ENCODE measurements at regions not wholly inside any gene's neighbourhood (a gene's known extent, or its start where the extent isn't known, plus 50 kb on each side); places are given as distances from the start of the nearest gene placed in this dataset.

GRCh38 chr9:71504636-71505035 lies 263.7 kb downstream of the CEMIP2 start:
- Histone ChIP-seq H3K9ac (ENCODE audit: low read length) (no peak overlapping the region), H4K5ac (ENCODE audit: low read length) (no peak overlapping the region), H3K79me2 (ENCODE audit: control insufficient read depth, insufficient read depth, low read length) (no peaks in the 10 kb centered on the region), H2BK120ac (ENCODE audit: low read depth, low read length) (no peak overlapping the region), H3K4me2 (ENCODE audit: low read length) (no peak overlapping the region), H3K4me3 (ENCODE audit: low read length) (no peak overlapping the region), H3K27ac (ENCODE audit: low read depth, low read length) (no peak overlapping the region), H3K23ac (ENCODE audit: low read length) (no peak overlapping the region), H3K79me1 (ENCODE audit: low read length) (no peaks in the 10 kb centered on the region), H2BK5ac (ENCODE audit: low read length) (no peak overlapping the region), H3K18ac (ENCODE audit: low read length) (no peak overlapping the region), H3K36me3 (ENCODE audit: control insufficient read depth, insufficient read depth, low read length) (no peaks in the 10 kb centered on the region), H4K8ac (ENCODE audit: low read depth, low read length) (no peak overlapping the region), H3K4me1 (ENCODE audit: control insufficient read depth, low read depth, low read length) (no peaks in the 10 kb centered on the region), H2AK5ac (ENCODE audit: low read length) (no peak overlapping the region), H3K4ac (ENCODE audit: low read depth, low read length) (no peak overlapping the region), H2BK15ac (replicated peaks; ENCODE audit: low read depth) (no peak overlapping the region), H3K27me3 (ENCODE audit: insufficient read depth, low read length, poor library complexity) (no peaks in the 10 kb centered on the region), H3K56ac (ENCODE audit: low read length) (no peak overlapping the region)
- WGBS (ENCODE audit: extremely low coverage, insufficient coverage, low lambda C conversion rate) = no CpG with 5 or more reads among the region's 3 CpGs
- DNase-seq = no peak

DNA sequence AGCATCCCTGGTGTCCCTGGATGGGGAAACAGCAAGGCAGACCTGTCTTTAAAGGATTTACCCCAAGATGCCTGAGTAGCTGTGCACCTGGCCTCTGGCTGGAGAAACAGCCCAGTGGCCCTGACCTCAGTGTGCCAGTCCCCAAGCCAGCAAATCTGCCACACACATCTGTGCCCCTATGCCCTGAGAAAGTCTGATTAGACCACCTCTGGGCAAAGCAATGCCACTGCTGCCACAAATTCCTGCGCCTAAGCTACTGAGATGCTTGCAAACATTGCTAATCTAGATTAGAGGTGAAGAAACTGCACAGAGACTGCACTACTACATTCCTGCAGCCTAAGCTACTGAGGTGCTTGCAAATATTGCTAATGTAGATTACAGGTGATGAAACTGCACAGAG lies 269.6 kb downstream of the CEMIP2 start:
- no CpG with 5 or more reads among the region's 1 CpG for WGBS (ENCODE audit: extremely low coverage, insufficient coverage, low lambda C conversion rate)
- no peak overlapping the region for H4K8ac ChIP-seq (ENCODE audit: low read depth, low read length)
- no peak overlapping the region for H2AK5ac ChIP-seq (ENCODE audit: low read length)
- H3K27me3 ChIP-seq (ENCODE audit: insufficient read depth, low read length, poor library complexity) = no peaks in the 10 kb centered on the region
- no peak overlapping the region for H3K9ac ChIP-seq (ENCODE audit: low read length)
- no peak overlapping the region for H2BK120ac ChIP-seq (ENCODE audit: low read depth, low read length)
- H3K79me2 ChIP-seq (ENCODE audit: control insufficient read depth, insufficient read depth, low read length) = no peaks in the 10 kb centered on the region
- H3K18ac ChIP-seq (ENCODE audit: low read length) = no peak overlapping the region
- no peak overlapping the region for H3K4me2 ChIP-seq (ENCODE audit: low read length)
- no peak overlapping the region for H3K27ac ChIP-seq (ENCODE audit: low read depth, low read length)
- H3K56ac ChIP-seq (ENCODE audit: low read length) = no peak overlapping the region
- H4K5ac ChIP-seq (ENCODE audit: low read length) = no peak overlapping the region
- H2BK15ac ChIP-seq (replicated peaks; ENCODE audit: low read depth) = no peak overlapping the region
- DNase-seq = no peak
- no peak overlapping the region for H3K23ac ChIP-seq (ENCODE audit: low read length)
- H3K36me3 ChIP-seq (ENCODE audit: control insufficient read depth, insufficient read depth, low read length) = no peaks in the 10 kb centered on the region
- H3K4me1 ChIP-seq (ENCODE audit: control insufficient read depth, low read depth, low read length) = no peaks in the 10 kb centered on the region
- no peaks in the 10 kb centered on the region for H3K79me1 ChIP-seq (ENCODE audit: low read length)
- H3K4ac ChIP-seq (ENCODE audit: low read depth, low read length) = no peak overlapping the region
- H2BK5ac ChIP-seq (ENCODE audit: low read length) = no peak overlapping the region
- H3K4me3 ChIP-seq (ENCODE audit: low read length) = no peak overlapping the region

DNA sequence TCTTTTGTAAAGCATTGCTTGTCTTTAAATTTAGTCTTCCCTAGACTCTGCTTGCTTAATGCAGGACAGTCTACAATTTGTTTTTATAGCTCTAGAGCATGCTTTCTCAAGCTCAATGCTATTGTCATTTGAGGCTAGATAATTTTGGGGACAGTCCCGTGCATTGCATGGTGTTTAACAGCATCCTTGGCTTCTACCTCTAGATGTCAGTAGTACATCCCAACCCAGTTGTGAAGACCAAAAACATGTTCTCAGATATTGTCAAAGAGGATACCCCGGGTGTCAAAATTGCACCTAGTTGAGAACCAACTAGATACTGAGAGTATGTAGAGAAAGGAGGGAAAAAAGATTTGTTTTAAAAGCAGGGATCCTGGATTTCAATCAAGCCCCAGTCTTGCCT lies 277.5 kb downstream of the CEMIP2 start:
- Histone ChIP-seq H2AK5ac (ENCODE audit: low read length) (no peak overlapping the region), H2BK5ac (ENCODE audit: low read length) (no peak overlapping the region), H3K18ac (ENCODE audit: low read length) (no peak overlapping the region), H2BK120ac (ENCODE audit: low read depth, low read length) (no peak overlapping the region), H3K36me3 (ENCODE audit: control insufficient read depth, insufficient read depth, low read length) (no peaks in the 10 kb centered on the region), H2BK15ac (replicated peaks; ENCODE audit: low read depth) (no peak overlapping the region), H3K4me3 (ENCODE audit: low read length) (no peak overlapping the region), H3K27me3 (ENCODE audit: insufficient read depth, low read length, poor library complexity) (no peaks in the 10 kb centered on the region), H3K23ac (ENCODE audit: low read length) (no peak overlapping the region), H4K5ac (ENCODE audit: low read length) (no peak overlapping the region), H3K4me1 (ENCODE audit: control insufficient read depth, low read depth, low read length) (no peaks in the 10 kb centered on the region), H4K8ac (ENCODE audit: low read depth, low read length) (no peak overlapping the region), H3K4me2 (ENCODE audit: low read length) (no peak overlapping the region), H3K79me1 (ENCODE audit: low read length) (no peaks in the 10 kb centered on the region), H3K27ac (ENCODE audit: low read depth, low read length) (no peak overlapping the region), H3K79me2 (ENCODE audit: control insufficient read depth, insufficient read depth, low read length) (no peaks in the 10 kb centered on the region), H3K9ac (ENCODE audit: low read length) (no peak overlapping the region), H3K56ac (ENCODE audit: low read length) (no peak overlapping the region), H3K4ac (ENCODE audit: low read depth, low read length) (no peak overlapping the region)
- peak; percentile 48 for DNase-seq
- WGBS (ENCODE audit: extremely low coverage, insufficient coverage, low lambda C conversion rate) = no CpG with 5 or more reads among the region's 2 CpGs

DNA sequence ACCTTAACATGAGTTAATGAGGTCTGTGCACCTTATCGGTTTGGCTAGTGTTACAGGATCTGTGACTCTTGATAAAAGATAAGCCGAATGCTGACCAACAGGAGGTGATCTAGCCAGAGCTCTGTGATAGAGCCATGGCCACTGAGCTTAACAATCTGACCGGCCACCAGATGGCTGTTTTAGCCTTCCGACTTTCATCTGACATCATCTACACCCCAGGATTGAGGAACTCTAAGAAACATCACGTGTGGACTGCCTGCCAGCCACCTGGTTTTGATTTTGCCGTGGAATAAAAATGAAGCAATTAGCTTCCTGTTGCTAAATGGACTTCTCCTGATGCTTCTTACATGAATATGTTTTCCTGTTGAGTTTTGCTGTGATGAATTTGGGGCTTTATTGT lies 281.3 kb downstream of the CEMIP2 start:
- H3K79me1 ChIP-seq (ENCODE audit: low read length) = no peaks in the 10 kb centered on the region
- H2BK15ac ChIP-seq (replicated peaks; ENCODE audit: low read depth) = no peak overlapping the region
- no peak overlapping the region for H2BK5ac ChIP-seq (ENCODE audit: low read length)
- no peak overlapping the region for H4K5ac ChIP-seq (ENCODE audit: low read length)
- peak; percentile 92 for DNase-seq
- H3K4ac ChIP-seq (ENCODE audit: low read depth, low read length) = no peak overlapping the region
- H3K4me1 ChIP-seq (ENCODE audit: control insufficient read depth, low read depth, low read length) = no peaks in the 10 kb centered on the region
- H3K56ac ChIP-seq (ENCODE audit: low read length) = no peak overlapping the region
- no peaks in the 10 kb centered on the region for H3K36me3 ChIP-seq (ENCODE audit: control insufficient read depth, insufficient read depth, low read length)
- no peaks in the 10 kb centered on the region for H3K79me2 ChIP-seq (ENCODE audit: control insufficient read depth, insufficient read depth, low read length)
- H3K27me3 ChIP-seq (ENCODE audit: insufficient read depth, low read length, poor library complexity) = no peaks in the 10 kb centered on the region
- H3K27ac ChIP-seq (ENCODE audit: low read depth, low read length) = no peak overlapping the region
- no peak overlapping the region for H3K18ac ChIP-seq (ENCODE audit: low read length)
- no peak overlapping the region for H3K9ac ChIP-seq (ENCODE audit: low read length)
- no CpG with 5 or more reads among the region's 6 CpGs for WGBS (ENCODE audit: extremely low coverage, insufficient coverage, low lambda C conversion rate)
- H3K4me2 ChIP-seq (ENCODE audit: low read length) = no peak overlapping the region
- H4K8ac ChIP-seq (ENCODE audit: low read depth, low read length) = no peak overlapping the region
- H3K4me3 ChIP-seq (ENCODE audit: low read length) = no peak overlapping the region
- no peak overlapping the region for H2AK5ac ChIP-seq (ENCODE audit: low read length)
- H3K23ac ChIP-seq (ENCODE audit: low read length) = no peak overlapping the region
- H2BK120ac ChIP-seq (ENCODE audit: low read depth, low read length) = no peak overlapping the region

- no peaks in the 10 kb centered on the region for H3K79me1 ChIP-seq (ENCODE audit: low read length)
- H3K4me1 ChIP-seq (ENCODE audit: control insufficient read depth, low read depth, low read length) = no peaks in the 10 kb centered on the region
- H3K4me3 ChIP-seq (ENCODE audit: low read length) = no peak overlapping the region
- no peak overlapping the region for H3K18ac ChIP-seq (ENCODE audit: low read length)
- H4K5ac ChIP-seq (ENCODE audit: low read length) = no peak overlapping the region
- H2BK5ac ChIP-seq (ENCODE audit: low read length) = no peak overlapping the region
- no peak overlapping the region for H3K4ac ChIP-seq (ENCODE audit: low read depth, low read length)
- no peak overlapping the region for H4K8ac ChIP-seq (ENCODE audit: low read depth, low read length)
- no peaks in the 10 kb centered on the region for H3K36me3 ChIP-seq (ENCODE audit: control insufficient read depth, insufficient read depth, low read length)
- no peak overlapping the region for H3K4me2 ChIP-seq (ENCODE audit: low read length)
- no CpG with 5 or more reads among the region's 2 CpGs for WGBS (ENCODE audit: extremely low coverage, insufficient coverage, low lambda C conversion rate)
- H3K79me2 ChIP-seq (ENCODE audit: control insufficient read depth, insufficient read depth, low read length) = no peaks in the 10 kb centered on the region
- H3K9ac ChIP-seq (ENCODE audit: low read length) = no peak overlapping the region
- H3K27ac ChIP-seq (ENCODE audit: low read depth, low read length) = no peak overlapping the region
- no peaks in the 10 kb centered on the region for H3K27me3 ChIP-seq (ENCODE audit: insufficient read depth, low read length, poor library complexity)
- H3K23ac ChIP-seq (ENCODE audit: low read length) = no peak overlapping the region
- no peak overlapping the region for H2AK5ac ChIP-seq (ENCODE audit: low read length)
- no peak overlapping the region for H2BK120ac ChIP-seq (ENCODE audit: low read depth, low read length)
- H2BK15ac ChIP-seq (replicated peaks; ENCODE audit: low read depth) = no peak overlapping the region
- no peak for DNase-seq
- no peak overlapping the region for H3K56ac ChIP-seq (ENCODE audit: low read length)
Observed at GRCh38 chr9:71485326-71485725, 283.0 kb downstream of the CEMIP2 start.

DNA sequence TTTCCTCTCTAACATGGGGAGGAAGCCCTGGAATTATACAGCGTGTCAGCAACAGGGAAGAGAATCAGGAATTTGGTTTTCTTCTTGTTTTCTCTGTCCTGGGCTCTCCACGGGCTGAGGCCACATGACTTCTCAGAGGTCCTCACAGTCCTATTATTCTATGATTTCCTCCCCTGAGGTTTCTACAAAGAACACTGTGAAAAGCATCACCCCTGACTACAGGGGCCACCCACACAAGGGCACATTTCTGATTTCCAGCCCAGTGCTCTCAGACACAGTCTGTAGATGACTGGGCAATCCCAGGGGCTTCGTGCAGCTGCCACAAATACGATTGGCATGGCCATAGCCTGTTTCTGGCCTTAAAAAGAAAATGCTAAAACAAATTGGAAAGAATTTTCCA lies 284.9 kb downstream of the CEMIP2 start:
- Histone ChIP-seq H3K56ac (ENCODE audit: low read length) (no peak overlapping the region), H4K5ac (ENCODE audit: low read length) (no peak overlapping the region), H3K79me1 (ENCODE audit: low read length) (no peaks in the 10 kb centered on the region), H3K18ac (ENCODE audit: low read length) (no peak overlapping the region), H2BK15ac (replicated peaks; ENCODE audit: low read depth) (no peak overlapping the region), H3K4me1 (ENCODE audit: control insufficient read depth, low read depth, low read length) (no peaks in the 10 kb centered on the region), H2AK5ac (ENCODE audit: low read length) (no peak overlapping the region), H3K4ac (ENCODE audit: low read depth, low read length) (peak overlapping the region; percentile 9), H3K4me3 (ENCODE audit: low read length) (no peak overlapping the region), H2BK120ac (ENCODE audit: low read depth, low read length) (no peak overlapping the region), H3K79me2 (ENCODE audit: control insufficient read depth, insufficient read depth, low read length) (no peaks in the 10 kb centered on the region), H3K27me3 (ENCODE audit: insufficient read depth, low read length, poor library complexity) (no peaks in the 10 kb centered on the region), H2BK5ac (ENCODE audit: low read length) (no peak overlapping the region), H3K36me3 (ENCODE audit: control insufficient read depth, insufficient read depth, low read length) (no peaks in the 10 kb centered on the region), H3K23ac (ENCODE audit: low read length) (no peak overlapping the region), H3K4me2 (ENCODE audit: low read length) (no peak overlapping the region), H3K27ac (ENCODE audit: low read depth, low read length) (no peak overlapping the region), H3K9ac (ENCODE audit: low read length) (no peak overlapping the region), H4K8ac (ENCODE audit: low read depth, low read length) (no peak overlapping the region)
- DNase-seq = no peak
- no CpG with 5 or more reads among the region's 4 CpGs for WGBS (ENCODE audit: extremely low coverage, insufficient coverage, low lambda C conversion rate)
